ENCODE measurements at regions not wholly inside any gene's neighbourhood (a gene's known extent, or its start where the extent isn't known, plus 50 kb on each side); places are given as distances from the start of the nearest gene placed in this dataset.
"Not testable (repeated sequence)": the region's sequence is repeated elsewhere in the genome, so short reads cannot be mapped to it uniquely, and the experiment has no call there.

DNA sequence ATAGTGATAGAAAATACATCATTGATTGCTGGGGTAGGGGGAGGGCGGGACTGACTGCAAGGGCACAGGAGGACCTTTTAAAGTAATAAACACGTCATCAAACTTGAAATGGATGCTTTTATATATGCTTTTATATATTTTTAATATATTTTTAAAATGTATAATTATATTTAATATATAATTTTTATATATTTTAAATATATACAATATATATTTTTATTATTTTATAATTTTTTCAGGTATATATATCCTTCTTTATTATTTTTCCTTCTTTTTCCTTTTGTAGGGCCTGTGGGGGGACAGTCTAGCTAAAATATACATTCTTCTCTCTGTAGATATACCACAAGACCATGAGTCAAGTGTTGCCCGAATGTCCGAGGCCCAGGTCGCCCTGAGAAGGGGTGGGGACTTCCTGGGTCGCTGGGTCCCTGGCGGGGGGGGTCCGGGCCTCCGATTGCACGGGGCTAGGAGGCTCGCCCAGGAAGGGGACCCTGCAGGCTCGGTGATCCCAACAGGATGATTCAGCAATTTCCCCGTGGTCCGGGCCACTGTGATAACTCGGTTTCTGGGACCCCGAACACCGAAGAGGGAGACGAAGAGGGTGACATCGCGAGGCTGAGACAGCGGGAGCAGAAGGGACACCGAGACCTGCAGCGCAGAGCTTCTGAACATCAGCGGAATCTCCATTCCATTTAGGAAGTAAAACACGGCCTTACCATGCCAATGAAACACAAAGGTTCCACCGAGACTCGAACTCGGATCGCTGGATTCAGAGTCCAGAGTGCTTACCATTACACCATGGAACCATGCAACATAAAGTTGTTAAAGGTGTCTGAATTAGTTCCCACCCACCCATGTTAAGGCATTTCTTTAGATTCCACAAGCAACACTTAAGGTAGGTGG, 112.5 kb upstream of the NBPF11 start:
- TF ChIP-seq, protein P1, sequence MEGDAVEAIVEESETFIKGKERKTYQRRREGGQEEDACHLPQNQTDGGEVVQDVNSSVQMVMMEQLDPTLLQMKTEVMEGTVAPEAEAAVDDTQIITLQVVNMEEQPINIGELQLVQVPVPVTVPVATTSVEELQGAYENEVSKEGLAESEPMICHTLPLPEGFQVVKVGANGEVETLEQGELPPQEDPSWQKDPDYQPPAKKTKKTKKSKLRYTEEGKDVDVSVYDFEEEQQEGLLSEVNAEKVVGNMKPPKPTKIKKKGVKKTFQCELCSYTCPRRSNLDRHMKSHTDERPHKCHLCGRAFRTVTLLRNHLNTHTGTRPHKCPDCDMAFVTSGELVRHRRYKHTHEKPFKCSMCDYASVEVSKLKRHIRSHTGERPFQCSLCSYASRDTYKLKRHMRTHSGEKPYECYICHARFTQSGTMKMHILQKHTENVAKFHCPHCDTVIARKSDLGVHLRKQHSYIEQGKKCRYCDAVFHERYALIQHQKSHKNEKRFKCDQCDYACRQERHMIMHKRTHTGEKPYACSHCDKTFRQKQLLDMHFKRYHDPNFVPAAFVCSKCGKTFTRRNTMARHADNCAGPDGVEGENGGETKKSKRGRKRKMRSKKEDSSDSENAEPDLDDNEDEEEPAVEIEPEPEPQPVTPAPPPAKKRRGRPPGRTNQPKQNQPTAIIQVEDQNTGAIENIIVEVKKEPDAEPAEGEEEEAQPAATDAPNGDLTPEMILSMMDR (IDR thresholded peaks at IDR 0.05; ENCODE audit: insufficient read depth, low read depth, low read length, missing control alignments) = no peak
- DNase-seq (ENCODE audit: low read depth) = peak; percentile 29
- H3K4me3 ChIP-seq (ENCODE audit: low read depth, low read length) = peak overlapping the region; percentile 43

DNA sequence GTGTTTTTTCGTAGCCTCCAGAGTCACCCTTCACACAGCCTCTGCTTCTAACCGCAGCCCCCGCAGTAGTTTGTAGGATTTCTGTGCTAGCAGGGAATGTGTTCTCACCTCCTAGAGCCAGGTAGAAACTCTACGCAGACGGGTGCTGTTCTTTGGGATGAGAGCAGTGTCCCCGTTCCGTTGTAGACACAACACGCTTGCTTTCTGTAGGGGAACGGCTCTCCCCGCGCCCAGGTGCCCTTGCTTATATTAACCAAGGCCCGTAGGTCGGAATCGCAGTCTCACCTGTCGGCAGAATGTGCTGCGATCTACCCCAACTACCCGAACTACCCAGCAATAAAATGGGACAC, 111.8 kb upstream of the NBPF11 start:
- TF ChIP-seq, protein P1 (IDR thresholded peaks at IDR 0.05; ENCODE audit: insufficient read depth, low read depth, low read length, missing control alignments) = no peak
- peak overlapping the region; percentile 43 for H3K4me3 ChIP-seq (ENCODE audit: low read depth, low read length)
- no peak for DNase-seq (ENCODE audit: low read depth)

DNA sequence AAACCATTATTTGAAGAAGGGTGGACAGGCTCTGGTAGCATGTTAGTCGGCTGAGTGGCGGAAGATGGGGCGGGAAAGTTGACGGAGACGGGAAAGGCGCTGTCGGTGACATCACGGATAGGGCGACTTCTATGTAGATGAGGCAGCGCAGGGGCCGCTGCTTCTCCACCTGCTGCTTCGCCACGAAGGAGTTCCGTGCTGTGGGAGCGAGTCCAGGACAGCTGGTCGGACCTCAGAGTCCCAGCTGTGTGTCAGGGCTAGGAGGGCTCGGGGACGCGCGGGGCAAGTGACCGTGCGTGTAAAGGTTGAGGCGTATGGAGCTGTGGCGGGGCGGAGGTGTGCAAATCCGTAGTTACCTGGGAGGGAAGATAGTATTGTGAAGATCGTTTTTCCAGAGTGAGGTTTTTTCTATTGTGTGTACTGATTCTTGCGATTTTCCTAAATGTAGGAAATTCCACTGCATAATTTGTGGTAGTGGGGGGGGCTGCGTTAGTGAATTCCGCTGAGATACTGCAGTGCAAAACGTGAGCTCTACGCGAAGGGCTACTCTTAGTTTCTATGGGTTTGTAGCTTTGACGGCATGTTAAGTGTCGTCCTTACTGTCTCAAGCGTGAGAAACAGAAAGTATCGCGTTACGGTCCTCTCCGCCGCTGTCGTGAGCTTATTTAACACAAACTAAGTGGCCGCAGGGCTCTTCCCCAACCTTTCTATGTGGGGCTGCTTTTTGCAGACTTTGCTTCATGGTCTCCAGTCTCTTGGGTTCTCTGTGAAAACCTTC, 111.2 kb upstream of the NBPF11 start:
- peak overlapping the region; percentile 43 for H3K4me3 ChIP-seq (ENCODE audit: low read depth, low read length)
- DNase-seq (ENCODE audit: low read depth) = peak; percentile 93
- TF ChIP-seq, protein P1 (IDR thresholded peaks at IDR 0.05; ENCODE audit: insufficient read depth, low read depth, low read length, missing control alignments) = no peak

DNA sequence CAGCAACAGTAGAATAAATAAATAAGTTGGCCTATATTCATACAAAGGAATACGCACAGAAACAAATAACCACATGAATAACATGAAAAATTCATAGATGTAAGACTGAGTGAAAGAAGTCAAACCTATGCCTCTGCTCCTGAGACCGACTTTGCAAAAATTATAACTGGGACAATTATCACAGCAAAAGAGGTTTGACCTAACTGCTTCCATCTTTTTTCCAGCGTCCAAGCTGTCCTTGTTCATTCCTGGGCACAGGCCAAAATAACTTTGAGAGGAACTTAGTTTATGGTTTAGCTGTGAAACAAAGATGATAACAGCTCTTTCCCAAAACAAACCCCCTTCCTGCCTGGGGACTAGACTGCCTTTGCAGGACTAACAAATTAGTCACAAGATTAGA, 109.6 kb upstream of the NBPF11 start:
- not testable (repeated sequence) for DNase-seq (ENCODE audit: low read depth); H3K4me3 ChIP-seq (ENCODE audit: low read depth, low read length)

DNA sequence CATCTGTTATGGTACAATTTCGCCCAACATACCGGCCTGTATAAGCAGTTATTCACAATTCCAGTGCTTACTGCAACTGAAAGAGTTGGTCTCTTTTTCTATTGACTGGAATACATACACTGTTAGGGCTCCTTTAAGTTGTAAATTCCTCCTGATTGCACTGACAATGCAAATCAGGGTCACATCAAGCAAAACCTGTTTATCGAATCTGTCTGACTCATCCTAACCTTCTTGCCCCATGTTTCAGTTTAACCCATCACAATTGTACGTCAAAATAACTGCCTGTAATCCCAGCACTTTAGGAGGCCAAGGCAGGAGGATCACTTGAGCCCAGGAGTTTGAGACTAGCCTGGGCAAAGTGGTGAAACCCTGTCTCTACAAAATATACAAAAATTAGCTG, 105.8 kb upstream of the NBPF11 start:
- not testable (repeated sequence) for H3K4me3 ChIP-seq (ENCODE audit: low read depth, low read length)
- DNase-seq (ENCODE audit: low read depth) = peak; percentile 14

GRCh38 chr1:148254611-148255429, 102.7 kb upstream of the NBPF11 start:
- peak; percentile 15 for DNase-seq (ENCODE audit: low read depth)
- TF ChIP-seq, protein P1 (IDR thresholded peaks at IDR 0.05; ENCODE audit: insufficient read depth, low read depth, low read length, missing control alignments) = peak; percentile 52
- not testable (repeated sequence) for H3K4me3 ChIP-seq (ENCODE audit: low read depth, low read length)

DNA sequence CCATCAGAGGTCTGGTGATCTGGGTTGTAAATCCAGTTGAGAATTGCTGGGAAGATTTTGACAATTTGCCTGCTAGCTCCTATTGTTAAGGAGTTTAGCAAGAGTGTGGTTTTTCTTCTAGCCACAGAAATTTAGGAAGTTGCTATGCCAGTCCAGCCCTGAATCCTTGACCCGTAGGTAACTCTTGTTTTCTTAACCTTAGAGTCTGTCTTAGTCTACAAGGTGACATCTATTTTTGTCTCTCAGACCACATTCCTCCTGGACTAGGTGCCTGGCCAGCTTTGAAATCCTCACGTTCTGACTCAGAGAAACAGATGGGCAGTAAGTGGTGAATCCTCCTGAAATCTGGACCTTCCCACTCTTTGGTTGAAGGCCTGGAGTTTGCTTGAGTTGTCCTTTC, 101.7 kb upstream of the NBPF11 start:
- H3K4me3 ChIP-seq (ENCODE audit: low read depth, low read length); DNase-seq (ENCODE audit: low read depth): not testable (repeated sequence)

DNA sequence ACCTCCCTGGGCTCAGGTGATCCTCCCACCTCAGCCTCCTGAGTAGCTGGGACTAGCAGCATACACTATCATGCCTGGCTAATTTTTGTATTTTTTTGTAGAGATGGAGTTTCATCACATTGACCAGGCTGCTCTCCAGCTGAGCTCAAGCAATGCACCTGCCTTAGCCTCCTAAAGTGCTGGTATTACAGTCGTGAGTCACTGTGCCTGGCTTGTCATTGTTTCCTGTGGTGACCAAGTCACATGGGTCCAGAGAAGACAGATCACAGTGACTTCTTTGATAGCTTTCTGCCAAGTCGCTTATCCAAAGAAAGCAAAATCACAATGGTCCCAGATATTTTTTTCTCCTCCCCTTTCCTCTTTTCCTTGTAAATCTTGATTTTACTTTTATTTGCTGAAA, 96.7 kb upstream of the NBPF11 start:
- DNase-seq (ENCODE audit: low read depth); H3K4me3 ChIP-seq (ENCODE audit: low read depth, low read length): not testable (repeated sequence)

- DNase-seq (ENCODE audit: low read depth); H3K4me3 ChIP-seq (ENCODE audit: low read depth, low read length): not testable (repeated sequence)
Observed at GRCh38 chr1:148246258-148246861, 94.3 kb upstream of the NBPF11 start.

GRCh38 chr1:148245843-148246242, 93.8 kb upstream of the NBPF11 start:
- DNase-seq (ENCODE audit: low read depth); H3K4me3 ChIP-seq (ENCODE audit: low read depth, low read length): not testable (repeated sequence)

- H3K4me3 ChIP-seq (ENCODE audit: low read depth, low read length); DNase-seq (ENCODE audit: low read depth): not testable (repeated sequence)
Observed at GRCh38 chr1:148245443-148245842, 93.4 kb upstream of the NBPF11 start.

GRCh38 chr1:148233250-148233649, 81.2 kb upstream of the NBPF11 start:
- not testable (repeated sequence) for DNase-seq (ENCODE audit: low read depth); H3K4me3 ChIP-seq (ENCODE audit: low read depth, low read length)

DNA sequence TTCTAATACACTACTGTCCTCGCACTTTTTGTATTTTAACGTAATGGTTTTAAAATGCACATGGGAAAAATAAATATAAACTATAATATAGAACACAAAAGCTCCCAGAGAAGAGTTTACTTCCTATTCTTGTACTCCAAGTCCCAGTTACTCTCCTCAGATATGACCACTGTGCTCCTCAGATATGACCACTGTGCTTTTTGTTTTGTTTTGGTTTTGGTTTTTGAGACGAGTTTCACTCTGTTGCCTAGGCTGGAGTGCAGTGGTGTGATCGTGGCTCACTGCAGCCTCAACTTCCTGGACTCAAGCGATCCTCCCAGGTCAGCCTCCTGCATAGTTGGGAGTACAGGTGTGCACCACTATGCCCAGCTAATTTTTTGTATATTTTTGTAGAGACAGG, 76.8 kb upstream of the NBPF11 start:
- H3K4me3 ChIP-seq (ENCODE audit: low read depth, low read length); DNase-seq (ENCODE audit: low read depth): not testable (repeated sequence)
